Body of pancreas (tissue), 4 donors: ENCODE measurements at regions not wholly inside any gene's neighbourhood (a gene's known extent, or its start where the extent isn't known, plus 50 kb on each side); places are given as distances from the start of the nearest gene placed in this dataset.

ENCODE experiments used
- ATAC-seq: fragments of 150-250 bp; one replicate; pipeline ENCODE4 v1.9.1; 2016
- DNase-seq, 4 donors: peaks; one replicate each; pipeline ENCODE4 v3.0.0-alpha.2; 2019
- H3K27ac ChIP-seq, 4 donors: fragments of 200-600 bp; sonication (generic); 1 replicate in 3 of 4; 2 replicates in 1 of 4; pipeline versions ENCODE4 v1.5.1 to v1.6.1; 2016 to 2019; ENCODE audit warnings: mild to moderate bottlenecking in 1 of 4, mixed read lengths in 1 of 4, moderate library complexity in 1 of 4
- H3K27me3 ChIP-seq, 2 donors: fragments of 200-600 bp; sonication (generic); one replicate each; pipeline ENCODE4 v1.6.0; 2016; ENCODE audit warnings: mild to moderate bottlenecking in 1 of 2
- H3K36me3 ChIP-seq, 2 donors: fragments of 200-600 bp; sonication (generic); replicated peaks in 1 of 2; 2 replicates each; pipeline ENCODE4 v1.5.1; 2016; ENCODE audit warnings: low read depth in 2 of 2; ENCODE audit not compliant: insufficient read depth in 1 of 2
- H3K4me1 ChIP-seq: fragments of 200-600 bp; sonication (generic); one replicate; pipeline ENCODE4 v1.6.0; 2016
- H3K4me3 ChIP-seq, 2 donors: fragments of 200-600 bp; sonication (generic); 1 replicate in 1 of 2; 2 replicates in 1 of 2; pipeline ENCODE4 v1.5.1; 2016 to 2019
- H3K9me3 ChIP-seq, 3 donors: fragments of 200-600 bp; sonication (generic); 1 replicate in 2 of 3; 2 replicates in 1 of 3; pipeline ENCODE4 v1.5.1; 2016
- CTCF ChIP-seq, 7 experiments: fragments of 450-650 bp in 4 of 7; fragments of 200-600 bp in 3 of 7; sonication (generic) in 3 of 7; IDR thresholded peaks; one replicate each; pipeline ENCODE4 v1.5.1; 2016 to 2019; ENCODE audit warnings: antibody characterized with exemption in 7 of 7
- POLR2A ChIP-seq, 3 donors: fragments of 450-650 bp; IDR thresholded peaks; one replicate each; pipeline ENCODE4 v1.6.1; 2016; ENCODE audit warnings: antibody characterized with exemption in 3 of 3, mild to moderate bottlenecking in 2 of 3
- WGBS, 2 donors: methylation state at CpG; one replicate each; pipeline ENCODE4 v1.1.5; 2017; 5-methylcytosine and 5-hydroxymethylcytosine counted together
- intact Hi-C: fragments of 100-400 bp; cut with DNase I; formaldehyde crosslinking; loops from one replicate; pipeline ENCODE4 v1.15.1; 2023

GRCh38 chr3:168581771-168582225 lies 486.1 kb upstream of the GOLIM4 start:
- ATAC-seq, result no peak
- WGBS, 2 donors, result 0 to 4% methylated on average over 2 of the region's 2 CpGs
- Histone ChIP-seq H3K36me3 (no peaks in the 10 kb centered on the region), H3K27ac (no peak overlapping the region), H3K4me1 (peaks cover 9% of the 10 kb centered on the region), H3K4me3 (no peak overlapping the region), H3K27me3 (no peaks in the 10 kb centered on the region), H3K9me3 (no peaks in the 10 kb centered on the region)
- TF ChIP-seq CTCF (IDR thresholded peaks at IDR 0.05), result no peak
- TF ChIP-seq POLR2A (IDR thresholded peaks at IDR 0.05), result no peak
- intact Hi-C loops, result no loop called here
- no peak for DNase-seq

GRCh38 chr3:168579010-168579409 lies 483.3 kb upstream of the GOLIM4 start:
- Histone ChIP-seq H3K36me3 (no peaks in the 10 kb centered on the region), H3K4me1 (peaks cover 14% of the 10 kb centered on the region), H3K27ac (no peak overlapping the region), H3K27me3 (no peaks in the 10 kb centered on the region), H3K4me3 (no peak overlapping the region), H3K9me3 (no peaks in the 10 kb centered on the region)
- intact Hi-C loops, result no loop called here
- WGBS, 2 donors, result 61 to 63% methylated on average over 1 of the region's 1 CpG
- ATAC-seq (no peak), DNase-seq (no peak)
- no peak for TF ChIP-seq CTCF (IDR thresholded peaks at IDR 0.05)
- no peak for TF ChIP-seq POLR2A (IDR thresholded peaks at IDR 0.05)

- no peak for TF ChIP-seq CTCF (IDR thresholded peaks at IDR 0.05)
- no peak for TF ChIP-seq POLR2A (IDR thresholded peaks at IDR 0.05)
- ATAC-seq, result no peak
- Histone ChIP-seq H3K9me3 (no peaks in the 10 kb centered on the region), H3K36me3 (no peaks in the 10 kb centered on the region), H3K27me3 (no peaks in the 10 kb centered on the region), H3K4me3 (no peak overlapping the region), H3K4me1 (peaks cover 6% of the 10 kb centered on the region), H3K27ac (no peak overlapping the region)
- 44 to 51% methylated on average over 2 of the region's 2 CpGs for WGBS, 2 donors
- DNase-seq, result no peak
- intact Hi-C loops, result no loop called here
Measured at GRCh38 chr3:168575750-168576149, 480.0 kb upstream of the GOLIM4 start.

GRCh38 chr3:168574455-168575158 lies 478.9 kb upstream of the GOLIM4 start:
- Histone ChIP-seq H3K9me3 (no peaks in the 10 kb centered on the region), H3K4me1 (peaks cover 6% of the 10 kb centered on the region), H3K4me3 (no peak overlapping the region), H3K27me3 (no peaks in the 10 kb centered on the region), H3K27ac (no peak overlapping the region), H3K36me3 (no peaks in the 10 kb centered on the region)
- ATAC-seq, result no peak
- intact Hi-C loops, result no loop called here
- DNase-seq, result no peak
- 0 to 15% methylated on average over 1 of the region's 1 CpG for WGBS, 2 donors
- TF ChIP-seq POLR2A (IDR thresholded peaks at IDR 0.05) (no peak), CTCF (IDR thresholded peaks at IDR 0.05) (no peak)
